Calu3 (cell line): ENCODE measurements at regions not wholly inside any gene's neighbourhood (a gene's known extent, or its start where the extent isn't known, plus 50 kb on each side); places are given as distances from the start of the nearest gene placed in this dataset.
A peak's percentile ranks its signal among the peaks of the same experiment; 100 is the strongest.

Experiments
- BruUV-seq: library from RNA; stranded (reverse); fragments of 400-500 nt; replicated peaks from 2 replicates; lab custom pipeline; 2021; lab: Mats Ljungman, UMichigan
- CTCF ChIA-PET: fragments of 300-600 bp; sonication (Branson Sonifier 250); formaldehyde crosslinking; loops from one replicate; lab custom pipeline; 2022; ENCODE audit warnings: antibody characterized with exemption; lab: Charles Lee
- DNase-seq: peaks from one replicate; pipeline ENCODE4 v3.0.0; 2022
- H3K27ac Mint-ChIP-seq: one replicate; pipeline ENCODE4 v1.8.0; 2022; ENCODE audit warnings: mixed read lengths; ENCODE audit not compliant: unreplicated experiment
- H3K27me3 Mint-ChIP-seq: one replicate; pipeline ENCODE4 v1.8.0; 2022; ENCODE audit warnings: mixed read lengths; ENCODE audit not compliant: unreplicated experiment
- H3K36me3 Mint-ChIP-seq: one replicate; pipeline ENCODE4 v1.8.0; 2022; ENCODE audit warnings: mild to moderate bottlenecking, moderate library complexity, mixed read lengths; ENCODE audit not compliant: insufficient read depth, unreplicated experiment
- H3K4me1 Mint-ChIP-seq: one replicate; pipeline ENCODE4 v1.8.0; 2022; ENCODE audit warnings: mild to moderate bottlenecking, low read depth, mixed read lengths; ENCODE audit not compliant: unreplicated experiment
- H3K4me3 Mint-ChIP-seq: one replicate; pipeline ENCODE4 v1.8.0; 2022; ENCODE audit warnings: mild to moderate bottlenecking, low read depth, moderate library complexity, mixed read lengths; ENCODE audit not compliant: unreplicated experiment
- H3K9me3 Mint-ChIP-seq: one replicate; pipeline ENCODE4 v1.8.0; 2022; ENCODE audit warnings: low read depth, mixed read lengths; ENCODE audit not compliant: unreplicated experiment
- intact Hi-C: fragments of 100-400 bp; cut with micrococcal nuclease; formaldehyde crosslinking; loops from one replicate; pipeline ENCODE4 v1.10.0; 2022; ENCODE audit not compliant: unreplicated experiment
- TF ChIP-seq, protein P1 (sequence below): fragments of 200-600 bp; IDR thresholded peaks from one replicate; pipeline ENCODE4 v1.8.0; 2022; ENCODE audit warnings: antibody characterized with exemption; ENCODE audit not compliant: unreplicated experiment

DNA sequence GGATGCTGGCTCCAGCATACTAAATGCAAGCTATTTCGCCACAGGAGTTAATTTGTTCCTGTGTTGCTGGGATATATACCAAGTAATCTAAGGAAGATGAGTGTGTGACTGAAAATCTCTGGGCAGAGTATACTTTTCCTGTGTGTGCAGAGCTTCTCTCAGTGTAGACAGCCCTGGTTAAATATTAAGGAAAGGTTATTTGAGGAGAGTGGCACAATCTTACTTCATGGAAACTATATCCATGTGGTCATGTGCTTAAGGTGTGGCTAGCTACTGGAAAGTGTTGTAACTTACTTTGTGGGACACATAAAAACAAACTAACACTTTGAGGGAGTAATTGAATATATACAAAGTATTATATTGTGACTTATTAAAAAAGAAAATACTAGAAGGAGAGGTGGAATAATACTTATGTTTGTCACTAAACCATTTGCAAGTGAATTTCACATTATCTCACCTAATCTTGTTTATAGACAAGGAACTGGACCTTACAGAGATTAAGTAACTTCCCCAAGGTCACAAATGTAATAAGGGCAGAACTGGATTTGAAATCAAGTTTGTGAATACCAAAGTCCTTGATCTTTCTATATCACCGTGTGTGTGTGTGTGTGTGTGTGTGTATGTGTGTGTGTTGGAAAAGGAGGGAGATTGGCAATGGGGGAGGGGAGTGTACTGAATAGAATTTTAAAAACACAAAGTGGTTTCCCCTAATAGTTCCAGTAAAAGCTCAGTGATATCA lies 408.2 kb upstream of the NR3C2 start:
- DNase-seq, result no peak
- Mint-ChIP-seq H3K9me3 (no peaks in the 10 kb centered on the region), H3K4me3 (no peak overlapping the region), H3K36me3 (peaks cover 10% of the 10 kb centered on the region), H3K27ac (peak overlapping the region; percentile 74), H3K4me1 (peaks cover 41% of the 10 kb centered on the region), H3K27me3 (no peaks in the 10 kb centered on the region)
- CTCF ChIA-PET, result no interaction called here
- intact Hi-C loops, result loop anchor here (5.0 to 10.0 kb wide), 3 partner anchors 182 to 576 kb away; no protein-coding TSS in a partner anchor
- TF ChIP-seq, protein P1, sequence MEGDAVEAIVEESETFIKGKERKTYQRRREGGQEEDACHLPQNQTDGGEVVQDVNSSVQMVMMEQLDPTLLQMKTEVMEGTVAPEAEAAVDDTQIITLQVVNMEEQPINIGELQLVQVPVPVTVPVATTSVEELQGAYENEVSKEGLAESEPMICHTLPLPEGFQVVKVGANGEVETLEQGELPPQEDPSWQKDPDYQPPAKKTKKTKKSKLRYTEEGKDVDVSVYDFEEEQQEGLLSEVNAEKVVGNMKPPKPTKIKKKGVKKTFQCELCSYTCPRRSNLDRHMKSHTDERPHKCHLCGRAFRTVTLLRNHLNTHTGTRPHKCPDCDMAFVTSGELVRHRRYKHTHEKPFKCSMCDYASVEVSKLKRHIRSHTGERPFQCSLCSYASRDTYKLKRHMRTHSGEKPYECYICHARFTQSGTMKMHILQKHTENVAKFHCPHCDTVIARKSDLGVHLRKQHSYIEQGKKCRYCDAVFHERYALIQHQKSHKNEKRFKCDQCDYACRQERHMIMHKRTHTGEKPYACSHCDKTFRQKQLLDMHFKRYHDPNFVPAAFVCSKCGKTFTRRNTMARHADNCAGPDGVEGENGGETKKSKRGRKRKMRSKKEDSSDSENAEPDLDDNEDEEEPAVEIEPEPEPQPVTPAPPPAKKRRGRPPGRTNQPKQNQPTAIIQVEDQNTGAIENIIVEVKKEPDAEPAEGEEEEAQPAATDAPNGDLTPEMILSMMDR, result no peak
- BruUV-seq, result no TSS peak

DNA sequence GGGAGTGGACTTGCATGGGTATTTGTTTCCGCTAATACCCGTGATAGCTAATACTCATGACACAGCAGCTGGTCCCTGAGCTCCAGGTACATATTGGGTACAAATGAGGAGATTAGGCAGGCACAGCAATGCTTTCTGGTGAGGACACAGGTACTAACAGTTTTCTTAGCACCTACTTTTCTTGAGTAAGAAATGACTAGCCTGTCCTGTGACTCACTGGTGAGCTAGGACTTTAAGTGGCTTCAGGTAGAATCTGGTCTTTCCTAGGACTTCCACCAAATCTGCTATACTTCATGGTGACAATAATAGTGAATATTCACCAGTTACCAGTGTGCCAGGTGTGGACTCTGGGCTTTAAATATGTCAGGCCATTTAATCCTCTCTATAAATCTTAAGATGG lies 407.4 kb upstream of the NR3C2 start:
- intact Hi-C loops, result no loop called here
- no peak overlapping the region for H3K4me3 Mint-ChIP-seq
- no peaks in the 10 kb centered on the region for H3K27me3 Mint-ChIP-seq
- no peaks in the 10 kb centered on the region for H3K9me3 Mint-ChIP-seq
- CTCF ChIA-PET, result no interaction called here
- H3K36me3 Mint-ChIP-seq, result peaks cover 10% of the 10 kb centered on the region
- DNase-seq, result no peak
- peaks cover 38% of the 10 kb centered on the region for H3K4me1 Mint-ChIP-seq
- TF ChIP-seq, protein P1, result no peak
- no TSS peak for BruUV-seq
- no peak overlapping the region for H3K27ac Mint-ChIP-seq

DNA sequence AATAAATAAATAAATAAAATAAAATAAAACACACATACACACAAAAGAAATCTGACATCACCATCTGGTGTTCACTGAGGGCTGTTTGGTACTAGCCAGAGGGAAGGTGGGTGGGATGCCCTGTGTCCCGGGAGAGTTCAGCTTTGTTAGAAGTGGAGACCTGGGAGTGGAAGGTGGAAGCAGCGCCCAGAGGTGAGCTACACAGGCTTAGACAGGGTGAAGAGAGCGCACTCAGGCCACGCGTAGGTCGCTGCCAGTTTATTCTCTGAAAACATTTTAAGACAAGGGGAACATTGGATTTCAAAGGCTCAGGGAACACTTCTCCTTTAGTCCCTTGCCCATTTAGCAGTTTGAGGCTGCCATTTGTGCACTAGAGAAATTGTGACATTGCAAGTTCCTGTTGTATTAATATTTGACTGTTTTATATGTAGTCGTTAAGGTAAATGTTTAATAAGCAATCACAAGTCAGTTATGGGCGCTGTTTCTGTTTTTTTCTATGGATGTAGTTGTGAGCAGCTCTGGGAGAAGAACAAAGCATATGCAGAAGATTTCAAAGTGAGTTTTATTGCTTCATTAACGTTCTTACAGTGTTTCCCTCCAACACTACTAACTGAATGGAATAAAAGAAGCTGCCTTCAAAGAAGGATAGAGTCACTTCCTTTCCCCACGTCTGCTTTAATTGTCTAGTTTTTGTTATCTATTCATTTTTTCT lies 405.5 kb upstream of the NR3C2 start:
- CTCF ChIA-PET, result no interaction called here
- TF ChIP-seq, protein P1, result no peak
- intact Hi-C loops, result no loop called here
- no peaks in the 10 kb centered on the region for H3K9me3 Mint-ChIP-seq
- H3K4me3 Mint-ChIP-seq, result no peak overlapping the region
- no peak overlapping the region for H3K27ac Mint-ChIP-seq
- H3K36me3 Mint-ChIP-seq, result peaks cover 10% of the 10 kb centered on the region
- no TSS peak for BruUV-seq
- H3K4me1 Mint-ChIP-seq, result peaks cover 22% of the 10 kb centered on the region
- no peak for DNase-seq
- no peaks in the 10 kb centered on the region for H3K27me3 Mint-ChIP-seq

DNA sequence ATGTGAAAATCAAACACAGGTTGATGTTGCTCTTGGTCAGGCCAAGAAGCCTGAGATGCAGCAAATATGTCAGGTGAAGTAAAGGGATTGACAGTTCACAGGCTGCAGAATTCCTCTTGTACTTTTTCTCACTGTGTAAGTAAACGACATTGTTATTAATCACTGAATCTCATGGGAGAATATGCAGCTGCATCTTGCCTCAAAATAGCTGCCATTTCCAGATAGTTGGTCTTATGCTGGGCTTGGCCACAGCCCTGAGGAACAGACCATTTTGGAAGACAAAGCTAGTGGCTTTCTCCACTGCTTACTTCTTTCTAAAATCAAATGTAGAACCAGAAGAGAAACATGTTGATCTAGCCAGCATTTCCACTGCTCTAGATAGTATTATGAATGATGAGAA lies 403.4 kb upstream of the NR3C2 start:
- Mint-ChIP-seq H3K9me3 (no peaks in the 10 kb centered on the region), H3K4me3 (no peak overlapping the region), H3K36me3 (peaks cover 7% of the 10 kb centered on the region), H3K4me1 (peaks cover 12% of the 10 kb centered on the region), H3K27me3 (no peaks in the 10 kb centered on the region), H3K27ac (no peak overlapping the region)
- no TSS peak for BruUV-seq
- CTCF ChIA-PET, result no interaction called here
- no peak for DNase-seq
- intact Hi-C loops, result no loop called here
- TF ChIP-seq, protein P1, result no peak
